GM13976 (cell line): ENCODE measurements at regions not wholly inside any gene's neighbourhood (a gene's known extent, or its start where the extent isn't known, plus 50 kb on each side); places are given as distances from the start of the nearest gene placed in this dataset.

ENCODE experiments used
- DNase-seq: peaks from one replicate; pipeline ENCODE4 v3.0.0; 2012; ENCODE audit warnings: low spot score
- CTCF ChIP-seq: IDR thresholded peaks from 2 replicates; pipeline ENCODE4 v1.5.1; 2012; ENCODE audit warnings: borderline replicate concordance, mild to moderate bottlenecking; ENCODE audit not compliant: insufficient read depth; ENCODE audit errors: extremely low read depth, missing control alignments, control extremely low read depth
- in situ Hi-C: fragments of 300-500 bp; cut with MboI; formaldehyde crosslinking; loops from one replicate; pipeline ENCODE4 v1.12.0; 2022; ENCODE audit warnings: low sequenced_read_pairs, mixed read lengths, inconsistent platforms; ENCODE audit not compliant: unreplicated experiment

- no peak for DNase-seq
- TF ChIP-seq CTCF, result no peak
- in situ Hi-C loops, result no loop called here
Measured at GRCh38 chr9:129330711-129331492, 152.8 kb upstream of the IER5L start.

- no peak for TF ChIP-seq CTCF
- no peak for DNase-seq
- in situ Hi-C loops, result no loop called here
Measured at GRCh38 chr9:129328355-129329042, 150.4 kb upstream of the IER5L start.

- no peak for TF ChIP-seq CTCF
- no peak for DNase-seq
- in situ Hi-C loops, result no loop called here
Measured at GRCh38 chr9:129327552-129328328, 149.7 kb upstream of the IER5L start.

DNA sequence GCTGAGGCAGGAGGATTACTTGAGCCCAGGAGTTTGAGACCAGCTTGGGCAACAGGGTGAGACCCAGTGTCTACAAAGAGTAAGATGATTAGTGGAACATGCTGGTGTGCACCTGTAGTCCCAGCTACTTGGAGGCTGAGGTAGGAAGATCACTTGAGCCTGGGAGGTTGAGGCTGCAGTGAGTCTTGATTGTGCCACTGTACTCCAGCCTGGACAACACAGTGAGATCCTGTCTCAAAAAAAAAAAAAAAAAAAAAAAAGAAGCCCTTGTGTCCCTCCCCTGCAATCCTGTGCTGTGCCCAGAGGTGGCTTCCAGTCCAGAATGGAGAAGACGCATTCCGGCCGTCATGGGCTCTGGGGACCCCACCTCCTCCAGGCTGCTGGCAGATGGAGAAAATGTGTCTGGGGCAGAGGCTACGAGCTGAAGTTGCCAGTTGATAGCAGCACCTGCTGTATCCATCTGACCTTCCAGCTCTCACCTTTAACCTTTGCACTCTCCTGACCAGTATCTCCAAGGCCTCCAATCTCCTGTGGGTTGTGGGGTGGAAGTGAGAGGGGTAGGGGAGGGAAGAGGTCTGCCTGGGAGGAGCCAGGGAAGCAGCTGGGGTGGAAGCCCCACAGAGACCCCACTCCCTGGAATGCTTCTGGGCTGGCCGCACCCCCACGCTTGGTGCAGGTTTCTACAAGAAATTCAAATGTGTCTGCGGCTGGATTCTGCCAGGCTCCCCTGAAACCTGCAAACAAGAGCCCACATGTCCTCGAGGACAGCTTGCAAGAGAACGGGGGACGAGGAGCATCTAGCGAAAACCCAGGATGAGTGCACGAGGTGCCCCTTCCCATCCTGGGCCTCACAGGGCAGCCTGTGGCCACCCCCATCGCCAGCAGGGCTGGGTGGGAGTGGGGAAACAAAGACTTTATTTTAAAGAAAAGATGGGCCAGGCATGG lies 148.3 kb upstream of the IER5L start:
- DNase-seq, result no peak
- in situ Hi-C loops, result no loop called here
- no peak for TF ChIP-seq CTCF

DNA sequence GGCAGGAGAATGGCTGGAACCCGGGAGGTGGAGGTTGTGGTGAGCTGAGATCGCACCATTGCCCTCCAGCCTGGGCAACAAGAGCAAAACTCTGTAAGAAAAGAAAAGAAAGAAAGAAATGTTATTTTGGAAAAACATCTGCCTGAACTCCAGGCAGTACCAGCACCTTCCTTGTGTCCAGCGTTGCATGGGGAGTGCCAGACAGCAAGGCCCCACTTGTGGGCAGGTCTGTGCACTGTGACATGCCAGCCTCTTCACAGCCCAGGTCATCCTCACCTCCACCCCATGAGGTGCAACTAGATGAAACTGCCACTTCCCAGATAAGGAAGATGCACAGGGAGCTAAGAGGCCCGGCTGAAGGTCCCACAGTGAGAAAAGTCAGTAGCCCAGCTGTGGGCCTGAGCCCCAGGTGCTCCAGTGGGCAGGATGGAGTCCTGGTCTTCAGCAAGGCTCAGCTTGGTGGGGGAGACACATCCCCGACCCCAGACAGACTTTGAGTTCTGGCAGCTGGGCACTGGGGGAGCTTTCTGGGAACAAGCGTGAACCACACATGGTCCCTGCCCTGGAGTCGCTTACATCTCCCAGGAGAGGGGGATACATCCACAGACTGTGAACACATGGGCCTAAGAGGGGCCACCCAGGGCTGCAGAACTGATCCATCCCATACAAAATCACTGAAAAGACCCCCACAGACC lies 146.9 kb upstream of the IER5L start:
- no peak for TF ChIP-seq CTCF
- DNase-seq, result no peak
- in situ Hi-C loops, result no loop called here
